RCC 7860 (cell line): ENCODE measurements at regions not wholly inside any gene's neighbourhood (a gene's known extent, or its start where the extent isn't known, plus 50 kb on each side); places are given as distances from the start of the nearest gene placed in this dataset.

Experiments
- DNase-seq: peaks from one replicate; pipeline ENCODE4 v3.0.0-alpha.2; 2015; ENCODE audit warnings: low spot score
- FAIRE-seq: peaks from 2 replicates; lab custom pipeline; 2012; peaks lifted over from hg19 to GRCh38; lab: Jason Lieb, UNC

- FAIRE-seq (no peak), DNase-seq (no peak)
Observed at GRCh38 chr5:105593011-105593760, 2030.6 kb upstream of the NUDT12 start.

GRCh38 chr5:105587963-105588662, 2025.5 kb upstream of the NUDT12 start:
- DNase-seq (no peak), FAIRE-seq (no peak)

GRCh38 chr5:105581988-105582690, 2019.5 kb upstream of the NUDT12 start:
- no peak for FAIRE-seq

GRCh38 chr5:105573575-105573974, 2011.0 kb upstream of the NUDT12 start:
- DNase-seq (no peak), FAIRE-seq (no peak)

More at GRCh38 chr5:105581988-105582690, 2019.5 kb upstream of the NUDT12 start:
- no peak for DNase-seq

GRCh38 chr5:105565531-105565930, 2002.9 kb upstream of the NUDT12 start:
- FAIRE-seq (no peak), DNase-seq (no peak)

GRCh38 chr5:105563842-105564241, 2001.3 kb upstream of the NUDT12 start:
- DNase-seq (no peak), FAIRE-seq (no peak)

- DNase-seq = no peak
- no peak for FAIRE-seq
Observed at GRCh38 chr5:105554568-105555169, 1992.1 kb upstream of the NUDT12 start.

- no peak for DNase-seq
- no peak for FAIRE-seq
Observed at GRCh38 chr5:105544300-105544699, 1981.7 kb upstream of the NUDT12 start.

- no peak for FAIRE-seq
- DNase-seq = no peak
Observed at GRCh38 chr5:105536675-105537074, 1974.1 kb upstream of the NUDT12 start.

- DNase-seq (no peak), FAIRE-seq (no peak)
Observed at GRCh38 chr5:105530716-105531261, 1968.2 kb upstream of the NUDT12 start.

- DNase-seq (no peak), FAIRE-seq (no peak)
Observed at GRCh38 chr5:105529851-105530250, 1967.3 kb upstream of the NUDT12 start.

- DNase-seq = no peak
- no peak for FAIRE-seq
Observed at GRCh38 chr5:105508519-105508918, 1945.9 kb upstream of the NUDT12 start.

- FAIRE-seq (no peak), DNase-seq (no peak)
Observed at GRCh38 chr5:105506692-105507277, 1944.2 kb upstream of the NUDT12 start.

GRCh38 chr5:105503950-105504349, 1941.4 kb upstream of the NUDT12 start:
- DNase-seq = no peak
- FAIRE-seq = no peak

GRCh38 chr5:105501315-105501714, 1938.7 kb upstream of the NUDT12 start:
- FAIRE-seq (no peak), DNase-seq (no peak)

GRCh38 chr5:105475401-105475800, 1912.8 kb upstream of the NUDT12 start:
- DNase-seq = no peak
- FAIRE-seq = no peak

GRCh38 chr5:105462377-105462776, 1899.8 kb upstream of the NUDT12 start:
- DNase-seq (no peak), FAIRE-seq (no peak)

- FAIRE-seq (no peak), DNase-seq (no peak)
Observed at GRCh38 chr5:105460721-105461120, 1898.1 kb upstream of the NUDT12 start.

GRCh38 chr5:105453216-105453807, 1890.7 kb upstream of the NUDT12 start:
- DNase-seq = no peak
- FAIRE-seq = no peak

GRCh38 chr5:105448271-105448670, 1885.7 kb upstream of the NUDT12 start:
- DNase-seq (no peak), FAIRE-seq (no peak)
